Mesothelial cell of epicardium (in vitro differentiated cells): ENCODE measurements at regions not wholly inside any gene's neighbourhood (a gene's known extent, or its start where the extent isn't known, plus 50 kb on each side); places are given as distances from the start of the nearest gene placed in this dataset.

Source experiments
- DNase-seq, 2 experiments: peaks; one replicate each; pipeline ENCODE4 v3.0.0; 2021; ENCODE audit warnings: low spot score in 2 of 2; ENCODE audit not compliant: unreplicated experiment in 2 of 2
- H3K27ac Mint-ChIP-seq: 2 replicates; pipeline ENCODE4 v1.8.0; 2021; ENCODE audit warnings: mixed read lengths
- H3K27me3 Mint-ChIP-seq: 2 replicates; pipeline ENCODE4 v1.8.0; 2021; ENCODE audit warnings: low read depth, mixed read lengths
- H3K36me3 Mint-ChIP-seq: 2 replicates; pipeline ENCODE4 v1.8.0; 2021; ENCODE audit warnings: mixed read lengths
- H3K4me1 Mint-ChIP-seq: 2 replicates; pipeline ENCODE4 v1.8.0; 2021; ENCODE audit warnings: mixed read lengths
- H3K4me3 Mint-ChIP-seq: 2 replicates; pipeline ENCODE4 v1.8.0; 2021; ENCODE audit warnings: mild to moderate bottlenecking, moderate library complexity, mixed read lengths
- H3K9me3 Mint-ChIP-seq: 2 replicates; pipeline ENCODE4 v1.8.0; 2021; ENCODE audit warnings: mixed read lengths
- TF ChIP-seq, protein P1 (sequence below): fragments of 200-600 bp; sonication (generic); IDR thresholded peaks from one replicate; pipeline ENCODE4 v1.5.0; 2021; ENCODE audit warnings: antibody characterized with exemption; ENCODE audit not compliant: unreplicated experiment

DNA sequence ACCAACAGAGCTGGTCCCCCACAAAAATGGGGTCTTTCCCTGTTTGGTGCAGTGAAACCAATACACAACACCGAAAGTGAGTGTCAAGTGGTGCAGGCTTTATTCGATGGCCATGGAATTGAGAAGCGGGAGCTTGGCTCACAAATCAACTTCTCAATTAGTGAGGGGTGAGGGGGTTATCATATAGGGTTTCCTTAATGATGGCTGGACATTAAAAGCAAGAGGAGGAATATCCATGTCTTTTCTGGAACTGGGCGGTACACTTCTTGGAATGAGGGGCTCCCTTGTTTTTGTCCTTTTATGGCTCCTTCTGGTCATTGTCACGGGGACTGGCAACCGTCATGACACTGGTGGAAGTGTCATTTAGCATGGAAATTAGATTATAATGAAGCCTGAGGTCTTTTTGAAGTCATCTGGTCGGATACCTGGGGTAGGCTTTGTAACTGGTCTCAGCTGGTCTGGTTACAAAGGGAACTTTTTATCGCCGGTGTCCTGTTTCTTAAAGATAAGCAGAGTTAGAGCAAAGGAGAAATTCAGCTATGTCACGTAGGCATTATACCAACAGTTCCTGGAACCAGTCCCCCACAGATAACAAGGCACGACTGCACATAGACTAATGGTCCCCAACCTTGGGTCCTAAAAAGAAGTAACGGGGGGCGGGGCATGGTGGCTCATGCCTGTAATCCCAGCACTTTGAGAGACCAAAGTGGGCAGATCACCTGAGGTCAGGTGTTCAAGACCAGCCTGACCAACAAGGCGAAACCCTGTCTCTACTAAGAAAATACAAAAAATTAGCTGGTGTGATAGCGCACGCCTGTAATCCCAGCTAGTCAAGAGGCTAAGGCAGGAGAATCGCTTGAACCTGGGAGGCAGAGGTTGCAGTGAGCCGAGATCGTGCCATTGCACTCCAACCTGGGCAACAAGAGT, 93.5 kb upstream of the NDUFV2 start:
- Mint-ChIP-seq H3K4me1 (peaks cover 2% of the 10 kb centered on the region), H3K36me3 (no peaks in the 10 kb centered on the region), H3K9me3 (peaks cover 3% of the 10 kb centered on the region), H3K27ac (no peak overlapping the region), H3K4me3 (no peak overlapping the region), H3K27me3 (no peaks in the 10 kb centered on the region)
- TF ChIP-seq, protein P1, sequence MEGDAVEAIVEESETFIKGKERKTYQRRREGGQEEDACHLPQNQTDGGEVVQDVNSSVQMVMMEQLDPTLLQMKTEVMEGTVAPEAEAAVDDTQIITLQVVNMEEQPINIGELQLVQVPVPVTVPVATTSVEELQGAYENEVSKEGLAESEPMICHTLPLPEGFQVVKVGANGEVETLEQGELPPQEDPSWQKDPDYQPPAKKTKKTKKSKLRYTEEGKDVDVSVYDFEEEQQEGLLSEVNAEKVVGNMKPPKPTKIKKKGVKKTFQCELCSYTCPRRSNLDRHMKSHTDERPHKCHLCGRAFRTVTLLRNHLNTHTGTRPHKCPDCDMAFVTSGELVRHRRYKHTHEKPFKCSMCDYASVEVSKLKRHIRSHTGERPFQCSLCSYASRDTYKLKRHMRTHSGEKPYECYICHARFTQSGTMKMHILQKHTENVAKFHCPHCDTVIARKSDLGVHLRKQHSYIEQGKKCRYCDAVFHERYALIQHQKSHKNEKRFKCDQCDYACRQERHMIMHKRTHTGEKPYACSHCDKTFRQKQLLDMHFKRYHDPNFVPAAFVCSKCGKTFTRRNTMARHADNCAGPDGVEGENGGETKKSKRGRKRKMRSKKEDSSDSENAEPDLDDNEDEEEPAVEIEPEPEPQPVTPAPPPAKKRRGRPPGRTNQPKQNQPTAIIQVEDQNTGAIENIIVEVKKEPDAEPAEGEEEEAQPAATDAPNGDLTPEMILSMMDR = no peak
- DNase-seq = no peak

DNA sequence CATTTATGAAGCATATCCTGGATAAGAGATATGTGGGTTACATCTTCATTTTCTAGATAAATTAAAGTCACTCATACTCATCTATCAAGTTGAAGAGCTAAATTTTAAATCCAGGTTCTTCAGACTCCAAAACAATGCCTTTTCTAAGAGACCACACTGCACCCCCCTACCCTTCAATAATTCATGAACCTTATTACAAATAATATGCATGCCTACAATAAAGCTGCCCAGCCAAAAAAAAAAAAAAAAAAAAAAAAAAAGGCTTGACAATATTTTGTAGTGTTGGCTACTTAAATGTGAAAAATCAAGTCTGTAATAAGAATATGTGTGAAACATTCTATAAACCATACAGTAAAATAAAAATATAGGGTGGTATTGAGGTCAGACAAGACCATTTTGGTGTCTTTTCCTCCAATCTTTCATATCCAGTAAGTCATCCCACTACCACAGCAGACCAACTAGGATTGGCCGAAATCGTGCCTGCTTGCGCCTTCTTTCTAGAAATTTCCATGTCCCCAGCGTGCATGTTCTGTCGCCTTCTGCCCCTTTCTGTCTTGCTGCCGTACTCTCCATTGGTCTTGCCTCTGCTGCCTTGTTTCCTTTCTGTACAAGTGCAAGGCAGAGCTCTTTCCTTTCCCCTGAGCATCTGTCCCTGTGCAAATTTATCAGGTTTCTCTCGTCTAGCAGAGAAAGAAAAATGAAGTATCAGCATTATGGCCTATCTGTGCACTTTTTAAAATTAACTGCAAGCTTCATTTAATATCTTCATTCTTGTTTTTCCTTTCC, 92.6 kb upstream of the NDUFV2 start:
- H3K27me3 Mint-ChIP-seq = no peaks in the 10 kb centered on the region
- TF ChIP-seq, protein P1 = no peak
- H3K4me3 Mint-ChIP-seq = no peak overlapping the region
- peaks cover 3% of the 10 kb centered on the region for H3K9me3 Mint-ChIP-seq
- no peaks in the 10 kb centered on the region for H3K36me3 Mint-ChIP-seq
- no peak for DNase-seq
- peaks cover 2% of the 10 kb centered on the region for H3K4me1 Mint-ChIP-seq
- no peak overlapping the region for H3K27ac Mint-ChIP-seq

DNA sequence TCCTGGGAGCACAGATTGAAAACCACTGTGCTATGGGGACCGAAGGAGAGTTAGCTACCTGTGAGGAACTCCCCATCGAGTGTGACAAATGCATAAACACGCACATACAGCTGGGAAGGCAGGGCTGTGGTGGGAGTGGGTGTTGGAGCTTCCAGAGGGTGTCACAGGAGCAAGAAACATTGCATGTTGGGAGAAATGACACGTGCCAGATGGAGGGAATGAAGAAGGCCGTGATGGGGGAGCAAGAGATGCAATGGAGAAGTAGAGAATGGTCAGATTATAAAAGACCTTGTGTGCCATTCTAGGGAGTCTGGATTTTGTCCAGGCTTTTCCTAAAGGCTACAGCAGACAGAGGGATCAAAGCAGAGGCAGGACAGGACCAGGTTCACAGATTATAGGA, 91.1 kb upstream of the NDUFV2 start:
- H3K36me3 Mint-ChIP-seq = no peaks in the 10 kb centered on the region
- TF ChIP-seq, protein P1 = no peak
- H3K9me3 Mint-ChIP-seq = peaks cover 3% of the 10 kb centered on the region
- H3K4me1 Mint-ChIP-seq = peaks cover 2% of the 10 kb centered on the region
- DNase-seq = no peak
- no peak overlapping the region for H3K4me3 Mint-ChIP-seq
- H3K27me3 Mint-ChIP-seq = no peaks in the 10 kb centered on the region
- no peak overlapping the region for H3K27ac Mint-ChIP-seq

DNA sequence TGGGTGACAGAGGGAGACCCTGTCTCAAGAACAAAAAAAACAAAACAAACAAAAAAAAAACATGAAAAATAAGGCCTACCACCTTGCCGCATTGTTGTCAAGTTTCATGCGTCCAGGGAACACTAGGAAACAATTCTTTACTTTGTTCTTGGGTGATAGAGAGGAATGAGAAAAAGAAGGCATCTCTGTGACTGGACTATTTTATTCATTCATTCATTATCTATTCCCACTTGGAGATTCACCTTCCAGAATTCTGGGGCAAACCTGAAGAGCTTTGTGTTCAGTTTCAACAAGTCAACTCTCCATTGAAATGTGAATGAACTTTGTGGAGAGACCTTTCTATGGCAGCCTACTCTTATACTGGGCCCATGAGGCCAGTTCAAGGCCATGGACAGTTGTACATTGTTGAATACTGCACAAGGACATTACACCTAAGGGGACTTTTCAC, 88.5 kb upstream of the NDUFV2 start:
- Mint-ChIP-seq H3K27ac (no peak overlapping the region), H3K4me1 (peaks cover under 1% of the 10 kb centered on the region), H3K9me3 (peaks cover 5% of the 10 kb centered on the region), H3K27me3 (no peaks in the 10 kb centered on the region), H3K4me3 (no peak overlapping the region), H3K36me3 (no peaks in the 10 kb centered on the region)
- DNase-seq = no peak
- TF ChIP-seq, protein P1 = no peak

DNA sequence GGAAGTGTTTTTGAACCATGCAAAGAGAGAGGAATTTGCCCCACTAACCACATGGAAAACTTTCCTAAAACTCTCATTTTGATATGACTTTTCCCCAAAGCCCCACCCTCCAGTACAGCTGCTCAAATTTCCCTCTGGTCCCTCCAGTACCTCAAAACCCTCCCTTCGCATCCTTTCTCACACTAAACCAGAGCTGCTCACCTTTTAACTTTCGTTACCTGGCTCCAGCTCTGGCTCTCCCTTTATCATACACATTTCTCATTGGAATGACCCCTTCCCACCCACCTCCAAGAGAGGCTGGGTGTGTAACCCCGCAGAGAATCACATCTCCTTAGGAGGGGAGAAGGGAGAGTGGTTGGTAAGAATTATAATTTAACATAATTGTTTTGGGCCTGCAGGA, 86.8 kb upstream of the NDUFV2 start:
- Mint-ChIP-seq H3K27ac (no peak overlapping the region), H3K9me3 (peaks cover 8% of the 10 kb centered on the region), H3K4me3 (no peak overlapping the region), H3K4me1 (no peaks in the 10 kb centered on the region), H3K27me3 (no peaks in the 10 kb centered on the region), H3K36me3 (peaks cover 3% of the 10 kb centered on the region)
- DNase-seq = no peak
- TF ChIP-seq, protein P1 = no peak
